ENCODE measurements at regions not wholly inside any gene's neighbourhood (a gene's known extent, or its start where the extent isn't known, plus 50 kb on each side); places are given as distances from the start of the nearest gene placed in this dataset.
"Not testable (repeated sequence)": the region's sequence is repeated elsewhere in the genome, so short reads cannot be mapped to it uniquely, and the experiment has no call there.

- Histone ChIP-seq H3K4me3 (no peak overlapping the region), H3K9ac (no peak overlapping the region)
- no peak for TF ChIP-seq Cebpa-rat (IDR thresholded peaks at IDR 0.05)
These were observed 488.9 kb downstream of the PLCL1 start for GRCh38 chr2:198293281-198293680.

GRCh38 chr2:198289811-198290210 is 485.4 kb downstream of the PLCL1 start:
- TF ChIP-seq Cebpa-rat (IDR thresholded peaks at IDR 0.05), result no peak
- H3K9me3 ChIP-seq (replicated peaks in 1 of 11), result no peaks in the 10 kb centered on the region
- no peaks in the 10 kb centered on the region for H3K36me3 ChIP-seq
- H3K9ac ChIP-seq, result no peak overlapping the region
- H3K27me3 ChIP-seq, result no peaks in the 10 kb centered on the region
- no peaks in the 10 kb centered on the region for H3K4me1 ChIP-seq
- H4K20me1 ChIP-seq, result no peaks in the 10 kb centered on the region
- no peak overlapping the region for H3K4me2 ChIP-seq
- H3K27ac ChIP-seq, result no peak overlapping the region
- no peak overlapping the region for H3K4me3 ChIP-seq

More at GRCh38 chr2:198293281-198293680, 488.9 kb downstream of the PLCL1 start:
- no peaks in the 10 kb centered on the region for H3K36me3 ChIP-seq
- H3K4me1 ChIP-seq, result 0 out of 20 replicates have a peak, but pooled peaks cover 0 to 4% (median 0%) of the 10 kb centered on the region in 10 experiments
- H3K4me2 ChIP-seq, result no peak overlapping the region
- no peaks in the 10 kb centered on the region for H3K27me3 ChIP-seq
- H3K9me3 ChIP-seq (replicated peaks in 1 of 11), result no peaks in the 10 kb centered on the region
- no peaks in the 10 kb centered on the region for H4K20me1 ChIP-seq
- no peak overlapping the region for H3K27ac ChIP-seq

DNA sequence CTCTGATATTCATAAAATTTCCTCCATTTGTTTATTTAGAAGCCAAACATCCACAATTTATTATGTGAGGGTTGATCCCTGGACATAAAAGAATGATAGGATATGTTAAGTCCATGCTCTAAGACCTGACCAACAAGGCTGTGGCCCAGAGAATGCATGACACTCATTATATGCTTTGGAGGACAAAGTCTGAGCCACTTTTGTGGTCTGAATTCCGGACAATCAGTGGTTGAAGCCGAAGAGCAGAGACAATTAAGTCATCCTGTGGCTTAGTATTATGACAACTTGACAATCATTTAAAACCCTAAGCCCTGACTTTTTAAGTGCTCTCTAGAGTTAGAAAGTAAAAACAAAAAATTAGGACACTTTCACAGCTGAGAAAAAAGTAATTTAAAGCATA is 483.3 kb downstream of the PLCL1 start:
- TF ChIP-seq Cebpa-rat (IDR thresholded peaks at IDR 0.05), result no peak
- Histone ChIP-seq H3K36me3 (no peaks in the 10 kb centered on the region), H4K20me1 (no peaks in the 10 kb centered on the region; a peak in 1 of 22 replicates), H3K4me2 (no peak overlapping the region), H3K9ac (no peak overlapping the region), H3K4me3 (no peak overlapping the region), H3K27me3 (no peaks in the 10 kb centered on the region), H3K9me3 (replicated peaks in 1 of 11) (no peaks in the 10 kb centered on the region), H3K27ac (no peak overlapping the region), H3K4me1 (no peaks in the 10 kb centered on the region)

DNA sequence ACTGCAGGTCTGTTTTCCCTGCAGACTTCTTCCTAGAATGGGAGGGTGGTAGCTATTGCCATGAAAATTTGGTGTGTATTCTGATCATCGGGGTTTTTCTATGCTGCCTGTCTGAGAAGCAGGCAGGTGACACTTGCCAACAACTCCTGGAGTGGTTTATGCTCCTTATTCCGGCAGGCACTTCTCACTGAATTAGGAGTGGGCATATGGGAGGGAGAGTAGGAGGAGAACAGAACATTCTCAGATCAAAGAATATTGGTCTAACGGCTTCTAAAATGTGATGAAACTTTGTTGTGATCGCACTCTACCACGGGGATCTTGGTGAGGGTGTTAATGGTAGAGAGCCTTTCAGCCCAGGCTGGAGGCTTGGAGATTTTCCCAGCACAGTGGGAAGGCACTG is 480.8 kb downstream of the PLCL1 start:
- Histone ChIP-seq H3K9me3 (replicated peaks in 1 of 11) (no peaks in the 10 kb centered on the region), H3K36me3 (no peaks in the 10 kb centered on the region), H3K27ac (no peak overlapping the region), H4K20me1 (no peaks in the 10 kb centered on the region; a peak in 1 of 22 replicates), H3K27me3 (no peaks in the 10 kb centered on the region), H3K4me3 (no peak overlapping the region), H3K9ac (no peak overlapping the region), H3K4me2 (no peak overlapping the region), H3K4me1 (no peaks in the 10 kb centered on the region)
- TF ChIP-seq Cebpa-rat (IDR thresholded peaks at IDR 0.05), result no peak

- Histone ChIP-seq H3K4me3 (no peak overlapping the region), H4K20me1 (no peaks in the 10 kb centered on the region; a peak in 1 of 22 replicates), H3K9ac (no peak overlapping the region), H3K27ac (no peak overlapping the region), H3K27me3 (no peaks in the 10 kb centered on the region), H3K4me1 (no peaks in the 10 kb centered on the region), H3K9me3 (replicated peaks in 1 of 11) (no peaks in the 10 kb centered on the region), H3K36me3 (no peaks in the 10 kb centered on the region), H3K4me2 (no peak overlapping the region)
- no peak for TF ChIP-seq Cebpa-rat (IDR thresholded peaks at IDR 0.05)
These were observed 478.8 kb downstream of the PLCL1 start for GRCh38 chr2:198283146-198283545.

DNA sequence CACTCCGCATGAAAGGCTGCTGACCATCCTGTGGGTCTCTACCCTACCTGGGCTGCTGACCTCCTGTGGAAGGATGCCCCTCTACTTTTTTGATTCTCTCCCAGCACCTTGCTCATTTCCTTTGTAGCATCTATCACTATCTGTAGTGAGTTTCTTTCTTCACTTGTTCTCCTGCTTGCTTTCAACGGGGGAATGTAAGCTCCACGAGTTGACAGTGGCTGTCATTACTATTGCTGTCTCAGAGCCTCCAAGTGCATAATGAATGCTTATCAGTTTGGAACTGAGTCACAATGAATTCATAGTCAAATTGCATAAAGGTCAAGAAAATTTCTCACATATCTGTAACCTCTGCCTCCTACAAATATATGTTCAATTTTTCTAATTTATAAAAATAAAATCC is 477.7 kb downstream of the PLCL1 start:
- Histone ChIP-seq H3K9me3 (replicated peaks in 1 of 11) (no peaks in the 10 kb centered on the region), H3K4me2 (no peak overlapping the region), H3K9ac (no peak overlapping the region), H3K36me3 (no peaks in the 10 kb centered on the region), H4K20me1 (no peaks in the 10 kb centered on the region; a peak in 1 of 22 replicates), H3K4me3 (no peak overlapping the region), H3K27me3 (no peaks in the 10 kb centered on the region), H3K4me1 (no peaks in the 10 kb centered on the region), H3K27ac (no peak overlapping the region)
- TF ChIP-seq Cebpa-rat (IDR thresholded peaks at IDR 0.05), result no peak

- Histone ChIP-seq H3K36me3 (no peaks in the 10 kb centered on the region), H3K4me1 (no peaks in the 10 kb centered on the region), H4K20me1 (no peaks in the 10 kb centered on the region; a peak in 1 of 22 replicates), H3K9ac (no peak overlapping the region), H3K27me3 (no peaks in the 10 kb centered on the region), H3K4me3 (no peak overlapping the region), H3K27ac (no peak overlapping the region), H3K4me2 (no peak overlapping the region), H3K9me3 (replicated peaks in 1 of 11) (no peaks in the 10 kb centered on the region)
- no peak for TF ChIP-seq Cebpa-rat (IDR thresholded peaks at IDR 0.05)
These were observed 475.8 kb downstream of the PLCL1 start for GRCh38 chr2:198280145-198280544.

DNA sequence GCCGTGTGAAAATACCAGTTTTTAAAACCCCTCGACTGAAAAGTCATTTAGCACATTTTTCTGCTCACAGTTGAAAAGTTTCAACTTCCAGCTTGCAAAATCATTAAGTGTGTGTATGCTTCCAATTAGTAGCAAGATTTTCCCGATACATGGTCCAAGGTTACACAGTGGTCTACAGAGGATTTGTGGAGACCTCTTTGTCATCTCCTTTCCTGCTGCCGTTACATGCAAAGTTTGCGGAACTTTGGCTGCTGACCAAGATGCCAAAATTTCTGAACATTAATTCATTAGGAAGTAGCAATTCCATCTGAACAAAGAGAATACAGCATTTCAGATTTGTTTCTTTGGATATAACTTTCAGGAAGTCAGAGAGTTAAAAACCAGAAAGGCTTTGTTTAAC is 474.6 kb downstream of the PLCL1 start:
- Histone ChIP-seq H3K27me3 (no peaks in the 10 kb centered on the region), H4K20me1 (no peaks in the 10 kb centered on the region; a peak in 1 of 22 replicates), H3K9ac (no peak overlapping the region), H3K36me3 (no peaks in the 10 kb centered on the region), H3K4me3 (no peak overlapping the region), H3K4me1 (no peaks in the 10 kb centered on the region), H3K9me3 (replicated peaks in 1 of 11) (no peaks in the 10 kb centered on the region), H3K27ac (no peak overlapping the region), H3K4me2 (no peak overlapping the region)
- no peak for TF ChIP-seq Cebpa-rat (IDR thresholded peaks at IDR 0.05)

- Histone ChIP-seq H3K4me3 (no peak overlapping the region), H3K4me2 (no peak overlapping the region), H3K9ac (no peak overlapping the region), H3K4me1 (no peaks in the 10 kb centered on the region), H3K27ac (no peak overlapping the region), H4K20me1 (no peaks in the 10 kb centered on the region), H3K27me3 (no peaks in the 10 kb centered on the region), H3K36me3 (no peaks in the 10 kb centered on the region), H3K9me3 (replicated peaks in 1 of 11) (no peaks in the 10 kb centered on the region)
- TF ChIP-seq Cebpa-rat (IDR thresholded peaks at IDR 0.05), result no peak
These were observed 472.8 kb downstream of the PLCL1 start for GRCh38 chr2:198277181-198277580.

DNA sequence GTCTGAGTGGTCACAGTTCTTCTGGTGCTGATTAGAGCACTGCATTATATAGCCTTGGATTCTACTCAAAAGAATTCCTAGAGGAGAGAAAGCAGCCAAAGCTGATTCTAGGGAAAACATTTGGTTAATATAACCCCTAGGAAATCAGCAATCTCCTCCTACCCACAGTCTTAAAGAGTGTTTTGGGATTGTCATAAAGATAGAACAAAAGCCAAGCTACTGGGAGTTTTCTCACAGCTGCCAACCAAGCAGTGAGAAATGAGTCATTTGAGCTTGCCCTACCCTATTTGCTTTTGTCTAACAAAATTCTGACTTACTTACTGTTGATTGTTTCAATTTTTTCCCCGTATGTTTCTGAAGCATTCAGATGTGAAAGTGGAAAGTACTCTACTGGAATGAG is 469.3 kb downstream of the PLCL1 start:
- Histone ChIP-seq H3K4me3 (no peak overlapping the region), H3K27me3 (no peaks in the 10 kb centered on the region), H3K9ac (no peak overlapping the region), H3K4me1 (no peaks in the 10 kb centered on the region), H3K27ac (no peak overlapping the region), H3K9me3 (replicated peaks in 1 of 11) (no peaks in the 10 kb centered on the region), H3K36me3 (no peaks in the 10 kb centered on the region), H4K20me1 (no peaks in the 10 kb centered on the region), H3K4me2 (no peak overlapping the region)
- TF ChIP-seq Cebpa-rat (IDR thresholded peaks at IDR 0.05), result no peak

DNA sequence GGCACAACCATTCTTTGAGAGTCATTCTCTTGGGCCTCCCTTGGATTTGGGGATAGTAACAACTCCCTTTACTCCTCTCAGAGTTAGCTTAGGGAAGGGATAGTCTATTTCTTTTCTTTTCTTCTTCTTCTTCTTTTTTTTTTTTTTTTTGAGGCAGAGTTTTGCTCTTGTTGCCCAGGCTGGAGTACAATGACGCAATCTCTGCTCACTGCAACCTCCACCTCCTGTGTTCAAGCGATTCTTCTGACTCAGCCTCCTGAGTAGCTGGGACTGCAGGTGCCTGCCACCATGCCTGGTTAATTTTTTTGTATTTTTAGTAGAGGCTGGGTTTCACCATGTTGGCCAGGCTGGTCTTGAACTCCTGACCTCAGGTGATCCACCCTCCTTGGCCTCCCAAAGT is 465.8 kb downstream of the PLCL1 start:
- H3K4me2 ChIP-seq; H4K20me1 ChIP-seq; H3K9me3 ChIP-seq (replicated peaks in 1 of 11); H3K27ac ChIP-seq; H3K36me3 ChIP-seq; H3K27me3 ChIP-seq; H3K4me3 ChIP-seq; H3K4me1 ChIP-seq; H3K9ac ChIP-seq: not testable (repeated sequence)

Measured in BLaER1 treated with 17β-estradiol and CSF1 and Interleukin-3, amounts not matched to agents 10 nM and 100 nM (cell line).